SK-N-SH treated with all-trans-retinoic acid at 6 μM for 48 hours (cell line): ENCODE measurements at regions not wholly inside any gene's neighbourhood (a gene's known extent, or its start where the extent isn't known, plus 50 kb on each side); places are given as distances from the start of the nearest gene placed in this dataset.

Source experiments
- ATAC-seq: fragments of 200-7000 bp; cut with Tn5 transposase; 3 replicates; pipeline ENCODE4 v1.9.1; 2020; ENCODE audit warnings: mild to moderate bottlenecking, moderate library complexity
- BACH2 ChIP-seq: fragments of 250-450 bp; sonication (Bioruptor Pico); IDR thresholded peaks from 2 replicates; pipeline ENCODE4 v1.9.0; 2021; ENCODE audit warnings: mild to moderate bottlenecking, borderline replicate concordance
- CREB5 ChIP-seq: fragments of 250-450 bp; sonication (Bioruptor Pico); IDR thresholded peaks from 2 replicates; pipeline ENCODE4 v1.5.1; 2020; ENCODE audit warnings: low read depth, mild to moderate bottlenecking, moderate library complexity
- CSDC2 ChIP-seq: fragments of 250-450 bp; sonication (Bioruptor Pico); IDR thresholded peaks from 2 replicates; pipeline ENCODE4 v1.5.0; 2020; ENCODE audit warnings: mild to moderate bottlenecking, moderate library complexity
- CSRNP3 ChIP-seq: fragments of 250-450 bp; sonication (Bioruptor Pico); IDR thresholded peaks from 2 replicates; pipeline ENCODE4 v1.5.1; 2021; ENCODE audit warnings: mild to moderate bottlenecking, moderate library complexity
- ESRRG ChIP-seq: fragments of 250-450 bp; sonication (Bioruptor Pico); IDR thresholded peaks from 2 replicates; pipeline ENCODE4 v1.6.1; 2021; ENCODE audit warnings: mild to moderate bottlenecking
- GLIS3 ChIP-seq: fragments of 250-450 bp; sonication (Bioruptor Pico); IDR thresholded peaks from 2 replicates; pipeline ENCODE4 v1.5.0; 2020; ENCODE audit warnings: mild to moderate bottlenecking, moderate library complexity
- ISL1 ChIP-seq: fragments of 250-450 bp; sonication (Bioruptor Pico); IDR thresholded peaks from 2 replicates; pipeline ENCODE4 v2.1.2; 2022; ENCODE audit warnings: mild to moderate bottlenecking, moderate library complexity
- OSR1 ChIP-seq: fragments of 250-450 bp; sonication (Bioruptor Pico); IDR thresholded peaks from 2 replicates; pipeline ENCODE4 v1.8.0; 2022; ENCODE audit warnings: moderate library complexity, mild to moderate bottlenecking, inconsistent platforms
- POU6F1 ChIP-seq: fragments of 250-450 bp; sonication (Bioruptor Pico); IDR thresholded peaks from 2 replicates; pipeline ENCODE4 v1.8.0; 2021; ENCODE audit warnings: low read depth, mild to moderate bottlenecking, moderate library complexity, borderline replicate concordance
- RARB ChIP-seq: fragments of 250-450 bp; sonication (Bioruptor Pico); IDR thresholded peaks from 2 replicates; pipeline ENCODE4 v1.8.0; 2021; ENCODE audit warnings: mild to moderate bottlenecking, moderate library complexity
- SNAI2 ChIP-seq: fragments of 250-450 bp; sonication (Bioruptor Pico); IDR thresholded peaks from 2 replicates; pipeline ENCODE4 v1.5.0; 2020; ENCODE audit warnings: mild to moderate bottlenecking, moderate library complexity
- TOX ChIP-seq: fragments of 250-450 bp; sonication (Bioruptor Pico); IDR thresholded peaks from 2 replicates; pipeline ENCODE4 v1.8.0; 2021; ENCODE audit warnings: mild to moderate bottlenecking, moderate library complexity, borderline replicate concordance
- TSHZ2 ChIP-seq: fragments of 250-450 bp; sonication (Bioruptor Pico); IDR thresholded peaks from 2 replicates; pipeline ENCODE4 v1.5.0; 2020; ENCODE audit warnings: mild to moderate bottlenecking, moderate library complexity
- ZC3H10 ChIP-seq: fragments of 250-450 bp; sonication (Bioruptor Pico); IDR thresholded peaks from 2 replicates; pipeline ENCODE4 v1.5.1; 2021; ENCODE audit warnings: mild to moderate bottlenecking, moderate library complexity
- ZFP3 ChIP-seq: fragments of 250-450 bp; sonication (Bioruptor Pico); IDR thresholded peaks from 2 replicates; pipeline ENCODE4 v1.5.0; 2020; ENCODE audit warnings: mild to moderate bottlenecking, moderate library complexity
- ZNF565 ChIP-seq: fragments of 450-650 bp; formaldehyde crosslinking; conservative IDR thresholded peaks from 2 replicates; pipeline ENCODE4 v1.5.0; 2020; ENCODE audit warnings: low read depth, mild to moderate bottlenecking, moderate library complexity
- ZNF8 ChIP-seq: fragments of 450-650 bp; formaldehyde crosslinking; IDR thresholded peaks from 2 replicates; pipeline ENCODE4 v1.5.0; 2020; ENCODE audit warnings: mild to moderate bottlenecking, moderate library complexity

- no peak for ATAC-seq
- TF ChIP-seq OSR1 (CRISPR knock-in tag) = no peak
- no peak for TF ChIP-seq ESRRG (CRISPR knock-in tag)
- TF ChIP-seq SNAI2 = no peak
- TF ChIP-seq TOX (CRISPR knock-in tag) = no peak
- no peak for TF ChIP-seq ZC3H10 (CRISPR knock-in tag)
- no peak for TF ChIP-seq POU6F1 (CRISPR knock-in tag)
- TF ChIP-seq CSDC2 (CRISPR knock-in tag) = no peak
Observed at GRCh38 chr2:198791623-198792022, 666.1 kb downstream of the SATB2 start.

GRCh38 chr2:198788676-198789075 lies 669.1 kb downstream of the SATB2 start:
- no peak for ATAC-seq
- TF ChIP-seq TOX (CRISPR knock-in tag) (no peak), GLIS3 (CRISPR knock-in tag) (no peak), ESRRG (CRISPR knock-in tag) (no peak), ZFP3 (no peak), ISL1 (CRISPR knock-in tag) (no peak), TSHZ2 (no peak)
- TF ChIP-seq, all 23 proteins: peak for 0

GRCh38 chr2:198782734-198783133 lies 675.0 kb downstream of the SATB2 start:
- no peak for ATAC-seq
- TF ChIP-seq ISL1 (CRISPR knock-in tag) = no peak
- no peak for TF ChIP-seq POU6F1 (CRISPR knock-in tag)
- no peak for TF ChIP-seq TSHZ2
- no peak for TF ChIP-seq TOX (CRISPR knock-in tag)
- no peak for TF ChIP-seq ZNF565 (CRISPR knock-in tag)
- no peak for TF ChIP-seq ZFP3
- TF ChIP-seq SNAI2 = no peak

- ATAC-seq = no peak
- TF ChIP-seq CSRNP3 (CRISPR knock-in tag) = no peak
- no peak for TF ChIP-seq CREB5
- no peak for TF ChIP-seq TSHZ2
- no peak for TF ChIP-seq ZNF8 (CRISPR knock-in tag)
- TF ChIP-seq GLIS3 (CRISPR knock-in tag) = no peak
- TF ChIP-seq BACH2 = no peak
- TF ChIP-seq TOX (CRISPR knock-in tag) = no peak
- TF ChIP-seq ESRRG (CRISPR knock-in tag) = no peak
- TF ChIP-seq POU6F1 (CRISPR knock-in tag) = no peak
- TF ChIP-seq RARB (CRISPR knock-in tag) = no peak
Observed at GRCh38 chr2:198776616-198777406, 680.9 kb downstream of the SATB2 start.
